G401.6 (cell line): ENCODE measurements at regions not wholly inside any gene's neighbourhood (a gene's known extent, or its start where the extent isn't known, plus 50 kb on each side); places are given as distances from the start of the nearest gene placed in this dataset.

Source experiments
- FAIRE-seq: peaks from 2 replicates; lab custom pipeline; 2012; peaks lifted over from hg19 to GRCh38; lab: Jason Lieb, UNC

DNA sequence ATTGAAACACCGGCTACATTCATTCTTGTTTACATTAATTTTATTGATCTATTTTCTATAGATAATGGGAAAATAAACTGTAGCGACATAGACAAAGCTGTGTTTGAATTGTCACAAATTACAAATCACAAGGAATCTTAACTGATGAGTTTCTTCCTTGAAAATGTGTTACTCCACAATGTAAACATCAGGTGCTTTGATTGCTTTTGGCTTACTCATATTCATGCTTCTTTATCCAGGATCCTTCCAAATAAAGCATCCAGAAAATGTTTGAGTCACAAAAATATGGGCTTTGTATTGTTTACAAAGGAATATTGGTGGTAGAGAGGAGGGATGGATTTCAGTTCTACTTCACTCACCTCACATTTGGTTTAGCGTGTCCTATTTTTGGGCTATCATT, 64.0 kb downstream of the BMP2 start:
- FAIRE-seq = no peak

DNA sequence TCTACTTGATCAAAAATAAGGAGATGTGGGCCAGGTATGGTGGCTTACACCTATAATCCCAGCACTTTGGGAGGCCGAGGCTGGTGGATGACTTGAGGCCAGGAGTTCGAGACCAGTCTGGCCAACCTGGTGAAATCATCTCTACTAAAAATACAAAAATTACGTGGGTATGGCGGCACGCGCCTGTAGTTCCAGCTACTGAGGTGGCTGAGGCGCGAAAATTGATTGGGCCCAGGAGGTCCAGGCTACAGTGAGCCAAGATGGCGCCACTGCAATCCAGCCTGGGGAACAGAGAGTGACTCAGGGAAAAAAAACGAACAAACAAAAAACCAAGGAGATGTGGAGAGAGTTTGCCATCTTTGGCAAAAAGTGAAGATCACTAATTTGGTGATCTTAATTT, 65.3 kb downstream of the BMP2 start:
- no peak for FAIRE-seq

DNA sequence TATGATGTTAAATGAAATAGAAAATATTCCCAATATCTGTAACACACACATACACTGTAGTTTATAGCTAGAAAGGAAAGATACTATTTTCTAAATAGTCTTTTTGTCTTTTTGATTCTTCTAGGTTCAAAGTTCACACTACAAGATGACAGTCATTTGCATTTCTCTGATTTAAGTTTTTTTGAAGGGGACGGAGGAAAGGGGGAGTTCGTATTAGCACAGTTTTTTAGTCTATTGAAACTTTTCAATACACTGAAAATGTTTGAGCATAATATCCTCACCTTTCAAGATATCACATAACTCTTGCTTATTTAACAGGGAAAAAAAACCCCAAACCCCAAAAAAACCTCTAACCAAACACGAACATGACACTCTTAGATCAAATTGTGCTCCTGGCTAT, 68.1 kb downstream of the BMP2 start:
- FAIRE-seq = no peak

DNA sequence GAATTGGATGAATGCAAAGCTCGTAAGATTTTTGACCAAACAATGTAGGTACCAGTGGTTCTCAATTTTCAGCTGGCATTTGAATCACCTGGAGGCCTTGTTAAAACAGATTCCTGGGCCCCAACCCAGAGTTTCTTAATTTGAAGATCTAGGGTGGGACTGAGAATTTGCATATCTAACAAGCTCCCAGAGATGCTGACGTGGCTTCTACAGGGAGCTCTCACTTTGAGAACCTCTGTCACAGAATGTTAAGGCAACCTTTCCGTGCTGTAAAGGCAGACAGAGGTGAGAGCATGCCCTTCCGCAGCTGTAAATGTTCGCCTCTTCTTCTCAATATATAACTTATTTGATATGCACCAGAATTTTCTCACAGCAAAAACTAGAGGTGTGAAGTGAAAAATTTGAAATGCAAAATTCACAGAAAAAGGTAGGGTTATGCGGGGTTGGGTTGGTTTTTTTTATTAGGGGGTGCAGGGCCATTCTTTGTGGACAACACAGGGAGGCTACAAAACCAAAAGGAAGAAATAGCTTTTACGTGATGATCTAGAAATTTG, 69.4 kb downstream of the BMP2 start:
- no peak for FAIRE-seq

DNA sequence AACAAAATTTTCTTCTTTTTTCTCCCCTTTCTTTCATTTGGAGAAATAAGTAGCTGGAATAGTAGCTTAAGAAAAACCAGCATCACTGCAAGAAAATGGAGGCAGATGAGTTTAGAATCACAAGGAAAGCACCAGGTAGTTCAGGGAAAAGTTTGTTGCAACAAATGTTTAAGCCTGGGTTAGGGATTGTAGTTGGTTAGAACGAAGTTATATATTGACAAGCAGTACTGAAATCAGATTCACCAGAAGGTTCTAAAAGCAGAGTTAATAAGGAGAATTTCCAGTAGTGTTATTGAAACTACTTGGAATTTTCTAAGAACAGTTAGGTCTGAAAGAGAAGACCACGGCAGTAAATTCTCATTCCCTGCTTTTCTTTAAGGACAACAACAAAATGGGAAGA, 70.2 kb downstream of the BMP2 start:
- FAIRE-seq = no peak

DNA sequence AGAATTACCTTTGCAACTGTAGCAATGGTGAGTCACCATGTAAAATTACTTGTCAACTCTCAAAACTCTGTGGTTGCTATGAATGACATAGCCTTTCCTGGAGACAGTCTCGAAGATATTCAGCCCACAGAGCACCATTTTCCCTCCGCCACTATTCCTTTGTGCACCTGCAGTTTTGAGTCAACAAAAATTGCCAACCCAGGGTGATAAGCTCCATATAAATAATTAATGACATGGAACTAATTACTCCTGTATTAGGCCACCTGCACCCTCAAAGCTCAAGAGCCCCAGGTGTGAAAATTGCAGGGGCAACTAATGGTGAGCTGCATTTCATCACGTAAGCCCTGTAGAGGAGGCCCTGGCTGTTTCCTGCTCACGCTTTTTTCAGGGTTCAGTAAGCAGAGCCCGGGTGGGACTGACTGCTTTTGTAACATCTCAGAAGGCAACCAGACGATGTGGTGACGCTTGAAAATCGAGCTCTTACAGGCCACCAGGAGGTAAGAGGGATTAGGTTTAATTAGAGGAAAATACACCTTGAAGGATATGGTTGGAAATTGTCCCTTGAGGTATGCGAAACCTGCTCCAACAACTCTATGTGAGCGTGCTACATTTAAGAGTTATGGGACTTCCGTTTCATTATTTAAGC, 70.8 kb downstream of the BMP2 start:
- FAIRE-seq = no peak

DNA sequence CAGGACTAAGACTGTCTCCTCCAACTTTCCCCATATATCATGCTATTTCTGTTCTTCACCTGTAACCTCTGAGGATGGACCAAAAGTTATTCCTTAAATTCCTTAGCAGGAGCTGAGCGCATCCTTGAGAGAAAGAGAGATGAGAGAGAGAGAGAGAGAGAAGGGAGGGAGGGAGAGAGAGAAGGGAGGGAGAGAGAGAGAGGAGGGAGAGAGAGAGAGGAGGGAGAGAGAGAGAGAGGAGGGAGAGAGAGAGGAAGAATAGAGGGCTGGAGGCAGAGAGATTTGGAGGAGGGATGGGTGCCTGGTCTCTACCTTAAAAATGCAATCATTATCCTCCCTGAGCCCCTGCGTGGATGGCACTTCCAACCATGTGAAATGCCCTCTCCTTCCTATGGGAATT, 73.6 kb downstream of the BMP2 start:
- no peak for FAIRE-seq

DNA sequence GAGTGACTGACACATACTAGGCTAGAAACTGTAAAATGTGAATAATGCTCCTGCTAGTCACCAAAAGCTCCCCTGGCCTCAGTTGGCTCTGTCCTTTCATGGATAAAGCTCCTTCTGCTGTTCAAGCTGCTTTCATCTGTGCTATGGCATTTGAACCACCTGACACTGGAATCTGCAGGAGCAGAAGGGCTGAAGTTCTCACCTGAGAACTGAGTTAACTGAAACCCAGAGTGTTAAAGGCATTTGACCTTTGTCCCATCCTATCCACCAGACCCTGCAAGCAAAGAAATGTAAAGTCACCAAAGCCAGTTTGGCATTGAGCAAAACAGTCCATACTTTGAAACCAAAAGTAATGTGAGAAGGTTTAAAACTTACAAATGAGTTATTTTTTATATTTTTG, 77.7 kb downstream of the BMP2 start:
- FAIRE-seq = no peak

DNA sequence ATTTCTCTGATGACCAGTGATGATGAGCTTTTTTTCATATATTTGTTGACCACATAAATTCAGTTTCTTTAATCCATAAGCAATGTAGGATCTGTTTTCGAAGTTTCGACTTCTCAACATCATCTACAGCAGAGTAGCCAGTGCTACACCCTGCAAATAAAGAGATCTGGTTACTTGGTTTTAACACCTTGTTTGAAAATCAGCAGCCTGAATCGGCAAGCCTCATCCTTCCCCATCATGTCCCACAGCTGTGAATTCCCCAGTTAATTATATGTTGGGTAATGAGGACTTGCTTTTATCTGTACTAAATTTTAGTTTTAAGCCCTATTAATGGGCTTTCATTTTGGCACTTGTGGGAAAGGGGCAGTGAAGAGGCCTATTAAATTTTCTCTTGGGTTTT, 80.6 kb downstream of the BMP2 start:
- no peak for FAIRE-seq

DNA sequence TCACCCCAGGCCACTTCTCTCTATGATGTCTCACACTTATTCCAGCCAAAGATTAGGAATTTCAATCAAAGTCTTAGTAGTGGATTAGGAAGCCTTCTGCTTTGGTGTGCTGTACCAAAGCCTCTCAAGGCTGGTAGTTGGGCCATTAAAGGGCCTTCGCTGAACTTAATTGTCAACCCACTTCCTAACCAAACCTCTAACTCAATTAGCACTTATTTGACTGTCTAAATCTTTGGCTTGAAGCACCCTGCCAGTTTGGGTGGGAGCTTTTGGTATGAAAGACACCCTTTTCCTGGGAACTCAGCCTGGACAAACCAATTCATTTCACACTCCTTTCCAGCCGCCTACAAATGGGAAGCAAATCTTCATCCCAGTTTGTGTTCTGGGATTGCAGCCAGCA, 81.5 kb downstream of the BMP2 start:
- no peak for FAIRE-seq

DNA sequence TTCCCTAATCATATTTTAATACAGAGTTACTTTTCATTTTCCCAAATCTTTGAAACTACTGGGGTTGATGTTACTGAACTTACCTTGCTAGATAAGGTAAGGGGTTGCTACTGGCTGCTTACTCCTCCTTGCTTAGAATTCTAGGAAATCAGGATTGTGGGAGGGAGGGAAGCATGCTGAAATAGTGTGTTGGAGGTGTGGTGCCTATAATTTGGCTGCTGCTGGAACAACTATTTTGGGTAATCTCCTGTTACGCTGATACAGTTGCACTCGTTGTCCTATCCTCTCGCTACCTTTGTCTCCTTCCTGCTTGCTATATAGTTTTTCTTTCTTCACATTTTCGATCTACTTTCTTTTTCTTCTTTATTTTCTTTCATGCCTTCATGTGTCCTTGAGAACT, 83.7 kb downstream of the BMP2 start:
- FAIRE-seq = no peak

DNA sequence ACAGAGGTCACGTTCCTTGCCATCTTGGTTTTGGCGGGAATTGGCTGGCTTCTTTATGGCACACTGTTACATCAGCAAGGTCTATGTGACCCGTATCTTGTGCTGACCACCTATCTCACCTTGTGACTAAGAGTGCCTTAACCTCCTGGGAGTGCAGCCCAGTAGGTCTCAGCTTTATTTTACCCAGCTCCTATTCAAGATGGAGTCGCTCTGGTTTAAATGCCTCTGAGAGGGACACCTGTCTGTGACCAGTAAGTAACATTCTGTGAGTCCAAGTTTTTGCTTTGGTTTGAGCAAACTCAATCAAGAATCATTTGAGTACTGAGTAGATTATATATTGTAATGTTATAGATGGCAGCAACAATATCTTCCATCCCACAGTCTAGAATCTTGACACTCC, 85.0 kb downstream of the BMP2 start:
- no peak for FAIRE-seq

DNA sequence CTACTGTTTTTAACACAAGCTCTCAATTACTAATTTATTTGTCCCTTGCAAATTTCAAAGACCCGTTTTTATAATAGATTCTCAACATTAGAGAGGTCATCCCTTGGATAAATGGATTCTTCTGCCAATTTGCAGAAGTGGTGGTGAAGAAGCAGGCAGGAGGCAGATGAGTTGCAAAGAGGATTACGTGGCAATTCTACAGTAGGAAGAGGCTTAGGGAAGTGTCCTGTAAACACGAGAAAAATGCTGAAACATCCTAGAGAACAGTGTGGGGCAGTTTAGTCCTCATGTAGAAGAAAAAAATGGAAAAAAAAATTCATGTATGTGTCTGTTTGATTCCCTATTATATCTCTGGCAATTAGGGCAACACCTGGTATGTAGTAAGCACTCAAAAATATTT, 87.6 kb downstream of the BMP2 start:
- FAIRE-seq = no peak

DNA sequence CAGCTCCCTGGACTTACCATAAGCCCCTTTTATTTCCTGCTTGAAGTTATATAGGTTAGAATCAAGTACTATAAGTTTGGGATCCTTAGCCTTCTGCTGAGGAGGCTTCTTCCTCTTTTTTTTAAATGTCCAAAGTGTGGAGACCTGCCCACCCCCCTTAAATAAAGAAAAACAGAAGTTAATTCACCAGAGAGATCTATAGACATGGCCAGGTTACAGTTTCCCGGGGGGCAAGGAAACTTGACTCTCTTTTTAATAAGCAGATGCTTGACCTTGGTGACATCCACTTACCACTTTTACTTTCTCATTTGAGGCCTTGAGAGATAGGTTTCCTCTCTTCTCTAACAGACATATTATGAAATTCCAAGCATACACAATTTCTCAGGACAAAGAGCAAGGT, 88.3 kb downstream of the BMP2 start:
- no peak for FAIRE-seq

DNA sequence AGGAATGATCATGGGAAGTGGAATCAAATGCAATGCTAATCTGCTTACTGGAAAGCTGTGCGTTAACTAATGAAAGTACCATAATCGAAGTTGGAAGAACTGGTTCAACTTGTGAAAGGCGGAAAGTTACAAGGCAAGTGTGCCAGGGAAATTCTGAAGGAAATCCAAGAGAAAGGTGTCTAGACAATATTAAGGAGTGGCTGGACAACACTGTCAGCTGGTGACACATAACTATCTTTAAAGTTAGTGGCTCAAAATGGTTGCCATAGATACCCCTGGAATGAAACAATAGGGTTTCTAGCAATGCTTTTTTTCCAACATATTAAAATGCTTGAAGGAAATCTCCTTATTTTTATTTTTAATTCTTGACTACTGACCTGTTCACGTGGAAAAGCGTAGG, 90.4 kb downstream of the BMP2 start:
- FAIRE-seq = no peak

DNA sequence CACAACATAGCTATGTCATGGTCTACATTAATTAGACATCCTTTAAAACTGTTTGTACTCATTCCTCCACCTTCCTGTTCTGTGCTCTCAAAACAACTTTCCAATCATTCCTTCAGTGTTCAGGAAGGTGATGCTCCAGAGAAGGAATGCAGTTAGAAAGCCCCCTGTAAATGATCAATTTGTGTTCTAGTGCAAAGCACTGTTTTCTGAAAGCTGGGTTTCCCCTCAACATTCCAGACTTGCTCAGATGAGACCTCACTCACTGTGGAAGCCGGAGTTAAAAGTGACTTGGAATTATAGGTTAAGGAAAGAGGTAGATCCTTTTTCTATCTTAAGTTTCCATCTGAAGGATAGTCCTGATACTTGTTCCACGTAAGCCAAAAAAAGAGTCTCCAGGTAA, 95.9 kb downstream of the BMP2 start:
- FAIRE-seq = no peak

DNA sequence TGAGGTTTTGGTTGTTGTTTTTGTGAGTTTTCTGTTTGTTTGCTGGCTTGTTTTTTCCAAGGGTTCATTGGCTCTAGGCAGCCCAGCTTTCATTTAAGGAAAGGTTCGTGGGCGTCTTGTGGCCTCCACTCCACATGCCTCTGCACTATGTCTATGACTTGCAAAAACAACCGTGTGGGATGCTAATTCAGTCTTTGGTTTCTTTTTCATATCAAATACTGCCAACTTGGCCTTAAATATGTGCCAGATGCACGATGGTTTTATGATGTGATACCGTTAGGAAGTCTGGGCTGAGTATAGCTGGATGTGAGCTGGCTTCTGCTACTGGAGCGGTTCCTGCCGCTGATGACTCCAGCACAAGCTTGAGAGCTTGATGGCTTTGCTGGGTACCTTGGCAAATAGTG, 96.3 kb downstream of the BMP2 start:
- no peak for FAIRE-seq

DNA sequence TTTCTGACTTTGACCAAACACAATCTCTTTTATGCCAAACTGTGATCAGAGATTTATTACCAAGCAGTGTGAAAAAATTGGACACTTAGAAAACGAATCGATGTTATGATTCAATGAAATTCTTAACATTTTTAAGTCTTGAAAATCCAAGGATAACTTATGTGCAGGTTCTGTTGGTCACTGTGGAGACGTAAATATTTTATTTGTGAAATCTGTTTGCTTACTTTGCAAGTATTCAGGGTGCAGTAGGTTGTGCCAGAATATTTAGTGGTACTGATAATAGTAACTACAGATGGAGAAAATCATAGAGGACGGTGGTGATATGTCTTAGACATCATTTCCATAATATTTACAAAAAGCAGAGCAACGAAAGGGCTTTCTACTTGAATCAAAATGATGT, 97.3 kb downstream of the BMP2 start:
- no peak for FAIRE-seq

DNA sequence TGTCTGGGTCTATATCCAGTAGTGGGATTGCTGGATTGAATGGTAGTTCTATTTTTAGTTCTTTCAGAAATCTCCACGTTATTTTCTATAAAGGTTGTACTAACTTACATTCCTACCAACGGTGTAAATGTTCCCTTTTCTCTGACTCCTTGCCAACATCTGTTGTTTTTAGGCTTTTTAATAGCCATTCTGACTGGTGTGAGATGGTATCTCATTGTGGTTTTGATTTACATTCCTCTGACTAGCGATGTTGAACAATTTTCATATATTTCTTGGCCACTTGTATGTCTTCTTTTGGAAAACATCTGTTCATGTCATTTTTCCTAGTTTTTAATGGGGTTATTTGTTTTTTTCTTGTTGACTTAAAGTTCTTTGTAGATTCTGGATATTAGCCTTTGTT, 99.3 kb downstream of the BMP2 start:
- FAIRE-seq = no peak

DNA sequence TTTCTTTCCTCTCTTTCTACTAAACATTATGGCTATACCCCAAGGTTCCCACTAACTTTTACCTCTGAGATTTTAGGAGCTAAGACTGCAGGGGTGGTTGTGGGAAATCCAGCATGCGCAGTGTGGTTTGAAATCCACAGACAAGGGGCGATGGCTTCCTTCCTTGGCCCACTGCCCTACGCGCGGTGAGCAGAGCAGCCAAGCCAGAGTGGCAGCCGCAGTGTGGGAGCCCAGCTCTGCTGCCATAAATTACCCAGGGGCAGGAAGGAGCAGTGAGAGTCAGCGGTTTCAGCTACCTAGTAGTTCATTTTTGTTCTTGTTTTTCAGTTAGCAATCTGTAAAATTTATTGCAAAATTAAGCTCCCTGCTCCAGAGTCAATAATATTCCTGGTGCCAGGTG, 101.4 kb downstream of the BMP2 start:
- no peak for FAIRE-seq

DNA sequence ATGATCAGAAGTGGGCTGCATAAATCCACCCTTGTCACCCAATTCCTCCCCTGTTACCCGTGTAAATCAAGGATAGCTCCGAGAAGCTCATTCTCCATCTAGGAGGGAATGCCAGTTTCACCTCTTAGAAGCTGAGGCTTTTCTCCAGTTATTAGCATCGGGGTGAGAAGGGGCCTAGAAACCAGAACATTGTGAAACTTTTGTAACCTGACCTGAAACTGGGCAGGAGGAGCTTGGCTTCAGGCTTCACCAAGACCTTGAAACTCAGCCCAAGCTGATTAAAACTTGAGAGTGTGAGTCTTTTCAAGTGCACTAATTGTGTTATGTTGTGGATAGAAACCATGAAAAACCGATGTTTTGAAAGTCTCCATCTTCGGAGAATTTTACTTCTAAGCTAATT, 103.1 kb downstream of the BMP2 start:
- no peak for FAIRE-seq

DNA sequence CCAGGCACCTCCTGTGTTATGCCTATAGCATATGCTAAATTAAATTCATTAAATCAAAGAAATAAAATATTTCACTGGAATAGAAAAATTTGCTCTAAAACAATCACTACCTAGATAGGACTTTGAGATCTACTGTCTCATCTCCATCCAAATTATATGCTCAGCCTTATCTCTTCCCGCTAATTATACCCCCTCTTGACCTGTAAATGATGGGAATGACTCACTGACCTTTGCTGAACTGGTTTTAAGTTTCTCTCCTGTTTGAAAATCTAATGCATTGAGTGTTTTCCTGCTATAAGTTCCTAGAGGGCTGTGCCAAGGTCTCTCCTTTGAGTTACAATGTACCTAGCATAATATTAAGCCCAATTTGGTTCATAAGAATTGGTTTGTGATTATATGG, 110.1 kb downstream of the BMP2 start:
- no peak for FAIRE-seq

DNA sequence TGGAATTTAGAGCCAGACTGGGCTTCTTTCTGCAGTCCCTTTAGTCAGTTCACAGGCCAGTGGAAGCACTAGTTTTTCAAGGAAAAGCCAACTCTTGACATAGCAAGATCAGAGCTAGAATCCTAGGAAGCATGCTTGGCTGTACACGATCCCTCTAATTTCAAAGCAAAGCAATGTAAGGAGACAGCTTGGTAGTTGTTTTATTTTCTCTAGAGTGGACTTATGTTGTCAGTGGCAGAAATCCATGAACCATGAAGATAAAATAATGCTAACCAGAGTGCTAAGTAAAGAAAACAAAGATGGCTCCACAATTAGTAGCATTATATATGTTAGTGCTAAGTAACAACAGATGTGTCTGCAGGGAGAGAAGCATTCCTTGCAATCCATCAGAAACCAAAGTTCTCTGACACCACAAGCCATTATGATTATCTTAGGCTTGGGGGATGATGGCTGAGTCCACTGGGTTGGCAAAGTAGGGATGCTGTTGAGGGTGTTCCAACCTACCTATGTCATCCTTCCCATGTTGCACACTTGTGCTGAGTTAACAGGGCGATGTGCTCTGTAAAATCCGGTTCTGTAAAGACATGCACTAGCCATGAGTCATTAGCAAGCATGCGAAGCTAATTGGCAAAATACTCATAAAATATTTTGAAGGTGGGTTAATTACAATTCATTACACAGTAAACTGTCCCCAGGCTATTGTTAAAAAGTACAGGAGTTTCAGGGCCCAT, 115.2 kb downstream of the BMP2 start:
- no peak for FAIRE-seq

DNA sequence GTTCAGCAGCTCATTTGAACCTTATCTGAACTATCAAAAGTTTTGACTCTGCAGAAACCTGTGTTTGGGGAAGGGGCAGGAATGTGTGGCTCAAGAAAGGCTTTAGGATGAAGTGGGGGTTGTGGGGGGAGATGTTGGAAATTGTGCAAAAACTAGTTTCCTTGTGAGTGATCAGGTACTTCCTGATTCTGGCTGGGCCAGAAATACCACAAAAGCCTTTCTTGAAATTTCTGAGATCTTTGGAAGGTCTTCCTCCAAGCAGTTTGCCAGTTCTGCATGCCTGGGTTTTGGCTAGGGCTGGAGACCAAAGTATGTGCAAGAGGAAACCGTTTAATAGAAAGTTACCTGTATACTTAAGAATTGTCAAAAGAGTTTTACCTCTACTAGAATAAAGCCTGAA, 116.6 kb downstream of the BMP2 start:
- FAIRE-seq = no peak
